Skeletal muscle satellite cell (primary cell): ENCODE measurements at regions not wholly inside any gene's neighbourhood (a gene's known extent, or its start where the extent isn't known, plus 50 kb on each side); places are given as distances from the start of the nearest gene placed in this dataset.

Experiments
- H3K27me3 ChIP-seq: 2 replicates; pipeline ENCODE4 v1.7.0; 2013; ENCODE audit warnings: low read length; ENCODE audit not compliant: control insufficient read depth, insufficient read depth
- H3K36me3 ChIP-seq: 2 replicates; pipeline ENCODE4 v1.7.0; 2013; ENCODE audit warnings: mild to moderate bottlenecking, control low read depth, low read length; ENCODE audit not compliant: insufficient read depth
- H3K4me1 ChIP-seq: 2 replicates; pipeline ENCODE4 v1.7.0; 2013; ENCODE audit warnings: low read length; ENCODE audit not compliant: control insufficient read depth, insufficient read depth
- H3K4me2 ChIP-seq: 2 replicates; pipeline ENCODE4 v1.7.0; 2013; ENCODE audit warnings: mild to moderate bottlenecking, low read length
- H3K4me3 ChIP-seq: 2 replicates; pipeline ENCODE4 v1.7.0; 2013; ENCODE audit warnings: low read length
- H3K9ac ChIP-seq: 2 replicates; pipeline ENCODE4 v1.7.0; 2013; ENCODE audit warnings: mild to moderate bottlenecking, low read depth, low read length, moderate library complexity
- H3K9me3 ChIP-seq: replicated peaks from 2 replicates; pipeline ENCODE4 v1.7.0; 2013; ENCODE audit warnings: mild to moderate bottlenecking, control low read depth, low read length

- Histone ChIP-seq H3K4me1 (no peaks in the 10 kb centered on the region), H3K9ac (no peak overlapping the region), H3K36me3 (no peaks in the 10 kb centered on the region), H3K4me3 (no peak overlapping the region), H3K27me3 (no peaks in the 10 kb centered on the region), H3K9me3 (peaks cover 6% of the 10 kb centered on the region), H3K4me2 (no peak overlapping the region)
Observed at GRCh38 chr2:2703762-2704427, 372.8 kb upstream of the MYT1L start.

- Histone ChIP-seq H3K9ac (no peak overlapping the region), H3K4me3 (no peak overlapping the region), H3K4me2 (no peak overlapping the region), H3K9me3 (peaks cover 6% of the 10 kb centered on the region), H3K4me1 (no peaks in the 10 kb centered on the region), H3K36me3 (no peaks in the 10 kb centered on the region), H3K27me3 (no peaks in the 10 kb centered on the region)
Observed at GRCh38 chr2:2703172-2703571, 372.1 kb upstream of the MYT1L start.

GRCh38 chr2:2702385-2702784 is 371.3 kb upstream of the MYT1L start:
- Histone ChIP-seq H3K4me2 (no peak overlapping the region), H3K27me3 (no peaks in the 10 kb centered on the region), H3K36me3 (no peaks in the 10 kb centered on the region), H3K9ac (no peak overlapping the region), H3K4me1 (no peaks in the 10 kb centered on the region), H3K9me3 (peaks cover 6% of the 10 kb centered on the region), H3K4me3 (no peak overlapping the region)

GRCh38 chr2:2701813-2702212 is 370.7 kb upstream of the MYT1L start:
- Histone ChIP-seq H3K4me2 (no peak overlapping the region), H3K36me3 (no peaks in the 10 kb centered on the region), H3K9me3 (peaks cover 9% of the 10 kb centered on the region), H3K27me3 (no peaks in the 10 kb centered on the region), H3K4me1 (no peaks in the 10 kb centered on the region), H3K9ac (no peak overlapping the region), H3K4me3 (no peak overlapping the region)

- H3K4me3 ChIP-seq: no peak overlapping the region
- H3K27me3 ChIP-seq: no peaks in the 10 kb centered on the region
- no peak overlapping the region for H3K4me2 ChIP-seq
- no peak overlapping the region for H3K9ac ChIP-seq
- H3K36me3 ChIP-seq: no peaks in the 10 kb centered on the region
- H3K9me3 ChIP-seq: peaks cover 14% of the 10 kb centered on the region
- no peaks in the 10 kb centered on the region for H3K4me1 ChIP-seq
Observed at GRCh38 chr2:2701176-2701781, 370.2 kb upstream of the MYT1L start.

- H3K4me3 ChIP-seq: no peak overlapping the region
- H3K9ac ChIP-seq: no peak overlapping the region
- no peaks in the 10 kb centered on the region for H3K36me3 ChIP-seq
- H3K9me3 ChIP-seq: peaks cover 11% of the 10 kb centered on the region
- no peaks in the 10 kb centered on the region for H3K4me1 ChIP-seq
- no peak overlapping the region for H3K4me2 ChIP-seq
- no peaks in the 10 kb centered on the region for H3K27me3 ChIP-seq
Observed at GRCh38 chr2:2699121-2699505, 368.0 kb upstream of the MYT1L start.

GRCh38 chr2:2698182-2699120 is 367.4 kb upstream of the MYT1L start:
- no peaks in the 10 kb centered on the region for H3K36me3 ChIP-seq
- no peak overlapping the region for H3K4me3 ChIP-seq
- H3K9me3 ChIP-seq: peaks cover 12% of the 10 kb centered on the region
- H3K4me1 ChIP-seq: no peaks in the 10 kb centered on the region
- no peak overlapping the region for H3K9ac ChIP-seq
- H3K27me3 ChIP-seq: no peaks in the 10 kb centered on the region
- H3K4me2 ChIP-seq: no peak overlapping the region

GRCh38 chr2:2696733-2697455 is 365.8 kb upstream of the MYT1L start:
- Histone ChIP-seq H3K4me2 (no peak overlapping the region), H3K9ac (no peak overlapping the region), H3K36me3 (no peaks in the 10 kb centered on the region), H3K4me1 (no peaks in the 10 kb centered on the region), H3K9me3 (peaks cover 12% of the 10 kb centered on the region), H3K4me3 (no peak overlapping the region), H3K27me3 (no peaks in the 10 kb centered on the region)

- Histone ChIP-seq H3K36me3 (no peaks in the 10 kb centered on the region), H3K4me2 (no peak overlapping the region), H3K9me3 (peaks cover 14% of the 10 kb centered on the region), H3K4me3 (no peak overlapping the region), H3K9ac (no peak overlapping the region), H3K27me3 (no peaks in the 10 kb centered on the region), H3K4me1 (no peaks in the 10 kb centered on the region)
Observed at GRCh38 chr2:2696325-2696724, 365.2 kb upstream of the MYT1L start.

GRCh38 chr2:2694746-2695145 is 363.7 kb upstream of the MYT1L start:
- peaks cover 14% of the 10 kb centered on the region for H3K9me3 ChIP-seq

More at GRCh38 chr2:2694746-2695145, 363.7 kb upstream of the MYT1L start:
- Histone ChIP-seq H3K4me2 (no peak overlapping the region), H3K4me3 (no peak overlapping the region), H3K9ac (no peak overlapping the region), H3K27me3 (no peaks in the 10 kb centered on the region), H3K4me1 (no peaks in the 10 kb centered on the region), H3K36me3 (no peaks in the 10 kb centered on the region)
